HG03066 (cell line): ENCODE measurements at regions not wholly inside any gene's neighbourhood (a gene's known extent, or its start where the extent isn't known, plus 50 kb on each side); places are given as distances from the start of the nearest gene placed in this dataset.
"Not testable (repeated sequence)": the region's sequence is repeated elsewhere in the genome, so short reads cannot be mapped to it uniquely, and the experiment has no call there.

Experiments
- ATAC-seq: cut with Tn5 transposase; IDR thresholded peaks from one replicate; pipeline ENCODE4 v1.9.1; 2021; ENCODE audit warnings: low read depth; ENCODE audit not compliant: unreplicated experiment

GRCh38 chr5:101534491-101535110 is 631.5 kb upstream of the ST8SIA4 start:
- no peak for ATAC-seq

GRCh38 chr5:101532430-101532829 is 629.3 kb upstream of the ST8SIA4 start:
- no peak for ATAC-seq

- no peak for ATAC-seq
Measured at GRCh38 chr5:101531026-101531425, 627.9 kb upstream of the ST8SIA4 start.

GRCh38 chr5:101529094-101529493 is 626.0 kb upstream of the ST8SIA4 start:
- ATAC-seq = not testable (repeated sequence)

GRCh38 chr5:101520417-101520816 is 617.3 kb upstream of the ST8SIA4 start:
- ATAC-seq = no peak

GRCh38 chr5:101517795-101518194 is 614.7 kb upstream of the ST8SIA4 start:
- ATAC-seq = no peak

- ATAC-seq = no peak
Measured at GRCh38 chr5:101515721-101516120, 612.6 kb upstream of the ST8SIA4 start.

GRCh38 chr5:101505891-101506570 is 602.9 kb upstream of the ST8SIA4 start:
- ATAC-seq = no peak

- no peak for ATAC-seq
Measured at GRCh38 chr5:101482931-101483330, 579.8 kb upstream of the ST8SIA4 start.

GRCh38 chr5:101473483-101473882 is 570.4 kb upstream of the ST8SIA4 start:
- ATAC-seq = no peak

GRCh38 chr5:101461455-101461854 is 558.4 kb upstream of the ST8SIA4 start:
- ATAC-seq = no peak

GRCh38 chr5:101458587-101458986 is 555.5 kb upstream of the ST8SIA4 start:
- no peak for ATAC-seq

GRCh38 chr5:101455851-101456250 is 552.8 kb upstream of the ST8SIA4 start:
- no peak for ATAC-seq

GRCh38 chr5:101455048-101455447 is 552.0 kb upstream of the ST8SIA4 start:
- ATAC-seq = no peak

- not testable (repeated sequence) for ATAC-seq
Measured at GRCh38 chr5:101442281-101442680, 539.2 kb upstream of the ST8SIA4 start.

- no peak for ATAC-seq
Measured at GRCh38 chr5:101440173-101440572, 537.1 kb upstream of the ST8SIA4 start.

- no peak for ATAC-seq
Measured at GRCh38 chr5:101437351-101437750, 534.3 kb upstream of the ST8SIA4 start.

GRCh38 chr5:101435768-101436167 is 532.7 kb upstream of the ST8SIA4 start:
- ATAC-seq = no peak

- no peak for ATAC-seq
Measured at GRCh38 chr5:101431201-101431600, 528.1 kb upstream of the ST8SIA4 start.

- no peak for ATAC-seq
Measured at GRCh38 chr5:101430551-101430950, 527.5 kb upstream of the ST8SIA4 start.

GRCh38 chr5:101429241-101429640 is 526.2 kb upstream of the ST8SIA4 start:
- no peak for ATAC-seq

GRCh38 chr5:101425339-101425859 is 522.3 kb upstream of the ST8SIA4 start:
- no peak for ATAC-seq
